GM21360 (cell line): ENCODE measurements at regions not wholly inside any gene's neighbourhood (a gene's known extent, or its start where the extent isn't known, plus 50 kb on each side); places are given as distances from the start of the nearest gene placed in this dataset.
A peak's percentile ranks its signal among the peaks of the same experiment; 100 is the strongest.
"Not testable (repeated sequence)": the region's sequence is repeated elsewhere in the genome, so short reads cannot be mapped to it uniquely, and the experiment has no call there.

Experiments used
- ATAC-seq: cut with Tn5 transposase; IDR thresholded peaks from one replicate; pipeline ENCODE4 v1.9.1; 2021; ENCODE audit warnings: mild to moderate bottlenecking, moderate library complexity; ENCODE audit not compliant: unreplicated experiment

- no peak for ATAC-seq
Observed at GRCh38 chr16:75780669-75781068, 54.4 kb upstream of the CPHXL start.

GRCh38 chr16:75781683-75782343 lies 55.5 kb upstream of the CPHXL start:
- no peak for ATAC-seq

GRCh38 chr16:75787440-75787839 lies 61.1 kb upstream of the CPHXL start:
- no peak for ATAC-seq

GRCh38 chr16:75789237-75789636 lies 62.9 kb upstream of the CPHXL start:
- peak; percentile 76 for ATAC-seq

DNA sequence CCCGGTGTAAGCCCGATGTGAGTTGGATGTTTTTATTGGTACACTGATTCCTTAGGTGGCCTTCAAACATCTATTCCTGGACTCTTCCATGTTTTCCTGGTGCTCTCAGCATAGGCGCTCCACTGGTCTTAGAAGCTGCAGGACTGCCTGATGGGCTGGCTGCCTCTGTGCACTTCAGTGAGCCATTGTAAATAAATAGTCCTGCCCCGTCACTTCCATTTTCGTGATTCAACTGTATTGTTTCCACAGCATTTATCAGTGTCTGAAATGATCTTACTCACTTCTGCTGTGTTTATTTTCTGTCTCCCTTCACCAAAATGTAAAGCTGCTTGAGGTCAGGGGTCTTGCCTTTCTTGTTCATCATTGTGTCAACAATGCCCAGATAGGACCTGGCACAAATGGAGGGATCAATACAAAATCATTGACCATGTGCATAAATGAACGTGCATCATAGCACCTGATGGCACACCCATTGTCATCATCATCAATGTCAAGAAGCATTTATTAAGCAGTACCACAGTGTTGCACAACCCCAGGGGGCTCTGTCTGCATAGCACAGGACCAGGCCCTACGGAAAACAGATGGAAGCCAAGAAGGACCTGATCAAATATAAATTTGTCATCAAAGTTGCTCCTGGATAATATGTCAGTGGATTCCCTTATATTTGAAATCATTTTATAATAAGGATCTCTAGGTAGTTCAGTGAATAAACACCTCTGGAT lies 66.6 kb upstream of the CPHXL start:
- no peak for ATAC-seq

GRCh38 chr16:75793641-75794040 lies 67.4 kb upstream of the CPHXL start:
- no peak for ATAC-seq

DNA sequence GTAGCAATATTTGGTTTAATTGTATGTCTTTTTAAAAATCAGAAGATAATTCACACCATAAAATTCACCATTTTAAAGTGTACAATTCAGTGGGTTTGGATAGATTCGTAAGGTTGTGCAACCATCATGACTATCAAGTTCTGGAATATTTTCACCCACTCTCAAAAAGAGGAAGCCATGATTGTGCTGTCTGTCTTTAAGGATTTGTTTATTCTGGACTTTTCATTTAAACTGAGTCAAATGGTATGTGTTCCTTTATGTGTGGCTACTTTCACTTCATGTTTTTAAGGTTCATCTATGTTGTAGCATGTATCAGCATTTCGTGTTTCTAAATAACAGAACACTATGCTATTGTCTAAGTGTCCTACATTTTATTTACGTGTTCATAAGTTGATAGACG lies 68.1 kb upstream of the CPHXL start:
- ATAC-seq: no peak

DNA sequence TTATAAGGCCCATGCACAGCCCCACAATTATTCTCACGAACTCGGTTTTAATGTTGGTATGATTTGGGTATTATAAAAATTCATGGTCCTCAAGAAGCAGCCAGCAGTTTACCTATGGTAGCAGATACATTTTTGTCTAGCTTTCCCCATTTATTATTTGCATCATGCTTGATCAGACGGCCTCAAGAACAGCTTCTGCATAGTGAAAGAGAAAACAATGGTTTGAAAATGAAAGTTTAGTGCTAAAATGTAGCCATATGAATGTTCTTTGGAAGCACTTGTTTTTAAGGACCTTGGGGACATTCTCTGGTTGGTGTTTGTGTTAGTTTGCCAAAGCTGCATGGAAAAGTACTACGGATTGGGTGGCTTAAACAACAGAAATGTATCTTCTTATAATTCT lies 72.4 kb upstream of the CPHXL start:
- ATAC-seq: no peak

GRCh38 chr16:75801307-75801706 lies 75.0 kb upstream of the CPHXL start:
- ATAC-seq: no peak

GRCh38 chr16:75803753-75804152 lies 77.5 kb upstream of the CPHXL start:
- ATAC-seq: no peak

- no peak for ATAC-seq
Observed at GRCh38 chr16:75804368-75804767, 78.1 kb upstream of the CPHXL start.

- ATAC-seq: no peak
Observed at GRCh38 chr16:75805946-75806345, 79.7 kb upstream of the CPHXL start.

DNA sequence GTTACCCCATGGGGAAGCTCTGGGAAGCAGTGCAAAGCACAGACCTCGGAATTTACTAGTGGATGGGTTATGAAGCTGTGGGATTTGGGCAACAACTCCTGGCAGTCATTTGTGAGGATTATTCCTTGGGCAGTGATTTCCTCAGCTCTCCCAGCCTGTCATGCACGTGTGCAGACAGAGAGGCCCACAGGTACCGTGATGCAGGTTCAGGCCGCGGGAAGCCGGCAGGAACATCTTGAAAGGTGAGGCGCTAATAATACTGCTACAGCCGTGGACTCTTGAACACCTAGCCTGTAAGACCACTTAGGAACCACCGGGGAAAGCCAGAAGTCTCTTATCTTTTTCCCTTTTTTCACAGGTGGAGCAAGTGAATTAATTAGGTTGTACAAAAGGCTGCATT lies 80.2 kb upstream of the CPHXL start:
- ATAC-seq: no peak

GRCh38 chr16:75810342-75810741 lies 84.1 kb upstream of the CPHXL start:
- no peak for ATAC-seq

DNA sequence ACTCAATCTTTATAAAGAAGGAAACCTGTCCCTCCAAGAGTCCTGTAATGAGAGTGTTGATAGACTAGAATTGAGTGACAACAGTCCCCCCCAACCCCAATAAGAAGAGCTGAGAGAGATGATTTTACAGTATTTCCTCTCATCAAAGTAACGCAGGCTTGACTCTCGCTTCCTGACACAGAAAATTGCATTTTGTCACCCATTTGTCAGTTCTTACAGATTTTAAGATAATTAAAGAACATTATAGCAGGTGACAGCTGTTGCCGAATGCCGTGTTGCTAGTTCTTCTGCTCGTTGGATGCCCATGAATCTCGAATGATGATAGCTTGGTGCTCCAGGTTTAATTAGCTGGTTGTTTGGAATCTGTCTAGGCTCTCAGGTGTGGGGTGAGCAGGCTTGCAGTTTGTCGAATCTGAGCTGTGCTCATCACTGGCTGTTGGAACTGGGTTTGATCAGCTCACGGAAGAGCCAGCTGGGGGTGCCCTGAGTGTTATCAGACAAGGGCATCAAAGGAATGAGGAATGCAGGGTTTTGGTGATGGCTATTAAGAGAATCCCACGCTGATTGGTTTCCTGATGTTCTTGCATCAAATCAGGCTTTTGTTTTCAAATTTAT lies 84.8 kb upstream of the CPHXL start:
- ATAC-seq: no peak

- ATAC-seq: no peak
Observed at GRCh38 chr16:75818491-75818890, 92.2 kb upstream of the CPHXL start.

DNA sequence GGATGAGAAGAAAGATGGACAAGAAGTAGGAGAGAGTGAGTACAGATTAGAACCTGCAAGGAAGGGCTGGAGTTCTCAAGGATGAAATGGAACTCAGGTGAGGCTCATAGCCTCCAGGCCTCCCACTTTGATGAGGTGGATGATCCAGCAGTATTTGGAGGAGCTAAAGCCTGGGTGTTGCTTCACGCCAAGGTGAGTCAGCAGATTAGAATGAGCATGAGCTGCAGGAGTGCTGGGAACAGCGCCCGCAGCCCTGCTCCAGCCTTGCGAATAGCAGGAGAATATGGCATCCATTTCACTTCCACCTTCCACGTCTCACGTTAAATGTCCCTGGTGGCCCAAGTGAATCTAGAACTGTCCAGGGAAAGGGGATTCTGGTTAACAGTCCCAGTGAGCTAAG lies 94.4 kb upstream of the CPHXL start:
- no peak for ATAC-seq

DNA sequence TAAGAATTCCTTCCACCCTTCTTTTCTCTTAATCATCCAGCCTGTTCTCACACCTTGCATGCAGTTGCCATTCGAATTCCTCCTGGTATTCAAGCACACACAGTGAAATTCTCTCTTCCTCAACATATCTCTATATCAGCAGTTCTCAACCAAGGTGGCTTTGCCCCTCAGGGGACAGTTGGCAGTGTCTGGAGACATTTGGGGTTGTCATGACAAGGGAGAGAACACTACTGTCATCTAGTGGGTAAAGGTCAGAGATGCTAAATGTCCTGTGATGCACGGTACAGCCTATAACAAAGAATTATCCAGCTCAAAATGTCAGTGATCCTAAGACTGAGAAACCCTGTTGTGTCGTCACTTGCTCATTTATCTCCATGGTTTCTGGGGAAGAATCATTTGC lies 94.8 kb upstream of the CPHXL start:
- no peak for ATAC-seq

DNA sequence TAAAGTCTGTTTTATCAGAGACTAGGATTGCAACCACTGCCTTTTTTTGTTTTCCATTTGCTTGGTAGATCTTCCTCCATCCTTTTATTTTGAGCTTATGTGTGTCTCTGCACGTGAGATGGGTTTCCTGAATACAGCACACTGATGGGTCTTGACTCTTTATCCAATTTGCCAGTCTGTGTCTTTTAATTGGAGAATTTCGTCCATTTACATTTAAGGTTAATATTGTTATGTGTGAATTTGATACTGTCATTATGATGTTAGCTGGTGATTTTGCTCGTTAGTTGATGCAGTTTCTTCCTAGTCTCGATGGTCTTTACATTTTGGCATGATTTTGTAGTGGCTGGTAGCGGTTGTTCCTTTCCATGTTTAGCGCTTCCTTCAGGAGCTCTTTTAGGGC lies 99.5 kb upstream of the CPHXL start:
- not testable (repeated sequence) for ATAC-seq

DNA sequence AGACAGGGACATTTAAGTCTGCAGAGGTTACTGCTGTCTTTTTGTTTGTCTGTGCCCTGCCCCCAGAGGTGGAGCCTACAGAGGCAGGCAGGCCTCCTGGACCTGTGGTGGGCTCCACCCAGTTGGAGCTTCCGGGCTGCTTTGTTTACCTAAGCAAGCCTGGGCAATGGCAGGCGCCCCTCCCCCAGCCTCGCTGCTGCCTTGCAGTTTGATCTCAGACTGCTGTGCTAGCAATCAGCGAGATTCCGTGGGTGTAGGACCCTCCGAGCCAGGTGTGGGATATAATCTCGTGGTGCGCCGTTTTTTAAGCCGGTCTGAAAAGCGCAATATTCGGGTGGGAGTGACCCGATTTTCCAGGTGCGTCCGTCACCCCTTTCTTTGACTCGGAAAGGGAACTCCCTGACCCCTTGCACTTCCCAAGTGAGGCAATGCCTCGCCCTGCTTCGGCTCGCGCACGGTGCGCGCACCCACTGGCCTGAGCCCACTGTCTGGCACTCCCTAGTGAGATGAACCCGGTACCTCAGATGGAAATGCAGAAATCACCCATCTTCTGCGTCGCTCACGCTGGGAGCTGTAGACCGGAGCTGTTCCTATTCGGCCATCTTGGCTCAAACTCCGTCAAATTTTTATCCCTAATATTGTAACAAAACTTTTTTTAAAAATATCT lies 101.2 kb upstream of the CPHXL start:
- ATAC-seq: not testable (repeated sequence)

DNA sequence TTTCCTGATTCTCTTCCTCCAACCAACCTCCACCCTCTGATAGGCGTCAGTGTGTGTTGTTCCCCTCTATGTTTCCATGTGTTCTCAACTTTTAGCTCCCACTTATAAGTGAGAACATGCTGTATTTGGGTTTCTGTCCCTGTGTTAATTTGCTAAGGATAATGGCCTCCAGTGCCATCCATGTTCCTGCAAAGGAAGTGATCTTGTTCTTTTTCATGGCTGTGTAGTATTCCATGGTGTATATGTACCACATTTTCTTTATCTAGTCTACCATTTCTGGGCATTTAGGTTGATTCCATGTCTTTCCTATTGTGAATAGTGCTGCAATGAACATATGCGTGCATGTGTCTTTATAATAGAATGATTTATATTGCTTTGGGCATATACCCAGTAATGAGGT lies 107.1 kb upstream of the CPHXL start:
- ATAC-seq: not testable (repeated sequence)
